Keratinocyte (primary cell): ENCODE measurements at regions not wholly inside any gene's neighbourhood (a gene's known extent, or its start where the extent isn't known, plus 50 kb on each side); places are given as distances from the start of the nearest gene placed in this dataset.

Experiments
- DNase-seq: peaks from one replicate; pipeline ENCODE4 v3.0.0-alpha.2; 2011; ENCODE audit warnings: low read depth, missing footprints, low spot score
- FAIRE-seq: peaks from 2 replicates; lab custom pipeline; 2011; peaks lifted over from hg19 to GRCh38; lab: Jason Lieb, UNC
- H2AFZ ChIP-seq: 2 replicates; pipeline ENCODE4 v1.6.0; 2012; ENCODE audit warnings: low read length, control low read depth, inconsistent platforms; ENCODE audit not compliant: control insufficient read depth
- H3K27ac ChIP-seq: 2 replicates; pipeline ENCODE4 v1.5.1; 2011; ENCODE audit warnings: low read length; ENCODE audit not compliant: control insufficient read depth, insufficient read depth
- H3K27me3 ChIP-seq: 3 replicates; pipeline ENCODE4 v1.6.0; 2011; ENCODE audit warnings: low read length; ENCODE audit not compliant: control insufficient read depth, insufficient read depth; ENCODE audit errors: extremely low read depth
- H3K36me3 ChIP-seq, 2 experiments: 2 replicates in 1 of 2; 3 replicates in 1 of 2; pipeline ENCODE4 v1.5.1; 2011; ENCODE audit warnings: low read length in 2 of 2, mild to moderate bottlenecking in 1 of 2; ENCODE audit not compliant: control insufficient read depth in 2 of 2, insufficient read depth in 2 of 2; ENCODE audit errors: extremely low read depth in 1 of 2
- H3K4me1 ChIP-seq: 3 replicates; pipeline ENCODE4 v1.5.1; 2011; ENCODE audit warnings: low read length; ENCODE audit not compliant: control insufficient read depth, insufficient read depth; ENCODE audit errors: extremely low read depth
- H3K4me2 ChIP-seq: 3 replicates; pipeline ENCODE4 v1.6.0; 2011; ENCODE audit warnings: low read depth, low read length; ENCODE audit not compliant: control insufficient read depth, insufficient read depth; ENCODE audit errors: extremely low read depth
- H3K4me3 ChIP-seq, 3 experiments: fragments of 200-600 bp in 1 of 3; sonication (generic) in 1 of 3; 2 replicates in 2 of 3; 3 replicates in 1 of 3; pipeline ENCODE4 v1.5.1; 2011 to 2016; ENCODE audit warnings: low read length in 3 of 3, mild to moderate bottlenecking in 3 of 3, control low read depth in 2 of 3, inconsistent platforms in 1 of 3, low read depth in 1 of 3, mixed read lengths in 1 of 3, mixed run types in 1 of 3, moderate library complexity in 1 of 3; ENCODE audit not compliant: control insufficient read depth in 2 of 3, insufficient read depth in 2 of 3; ENCODE audit errors: extremely low read depth in 1 of 3
- H3K79me2 ChIP-seq: 2 replicates; pipeline ENCODE4 v1.6.0; 2012; ENCODE audit warnings: low read length; ENCODE audit not compliant: control insufficient read depth, insufficient read depth
- H3K9ac ChIP-seq: 3 replicates; pipeline ENCODE4 v1.6.0; 2011; ENCODE audit warnings: low read length; ENCODE audit not compliant: control insufficient read depth, insufficient read depth; ENCODE audit errors: extremely low read depth
- H3K9me1 ChIP-seq: 3 replicates; pipeline ENCODE4 v1.6.0; 2011; ENCODE audit warnings: low read length; ENCODE audit not compliant: control insufficient read depth, insufficient read depth; ENCODE audit errors: extremely low read depth
- H3K9me3 ChIP-seq: 2 replicates; pipeline ENCODE4 v1.5.1; 2012; ENCODE audit warnings: low read depth, low read length; ENCODE audit not compliant: control insufficient read depth
- H4K20me1 ChIP-seq: 3 replicates; pipeline ENCODE4 v1.6.0; 2011; ENCODE audit warnings: low read length; ENCODE audit not compliant: control insufficient read depth, insufficient read depth; ENCODE audit errors: extremely low read depth
- EZH2 ChIP-seq: IDR thresholded peaks from one replicate; pipeline ENCODE4 v1.6.1; 2012; ENCODE audit warnings: inconsistent platforms, mild to moderate bottlenecking, low read length, moderate library complexity
- dilution Hi-C: fragments of 300-500 bp; cut with MboI; formaldehyde crosslinking; loops from one replicate; pipeline ENCODE4 v1.7.0; 2020; ENCODE audit warnings: low sequenced_read_pairs; ENCODE audit not compliant: extremely low pct_ligation_motif_present
- TF ChIP-seq, protein P1 (sequence below), 3 experiments: IDR thresholded peaks in 1 of 3; conservative IDR thresholded peaks in 1 of 3; optimal IDR thresholded peaks in 1 of 3; 2 replicates in 2 of 3; 3 replicates in 1 of 3; pipeline versions ENCODE3 to v1.5.1; 2011; ENCODE audit warnings: low read length in 3 of 3, mild to moderate bottlenecking in 3 of 3, moderate library complexity in 2 of 3, control low read depth in 1 of 3, inconsistent platforms in 1 of 3; ENCODE audit not compliant: insufficient read depth in 2 of 3; ENCODE audit errors: extremely low read depth in 1 of 3

- Histone ChIP-seq H3K27ac (no peak overlapping the region), H2AFZ (no peak overlapping the region), H3K36me3 (no peaks in the 10 kb centered on the region), H3K4me1 (no peaks in the 10 kb centered on the region), H3K4me2 (no peak overlapping the region), H3K27me3 (no peaks in the 10 kb centered on the region), H3K9me3 (no peaks in the 10 kb centered on the region), H3K4me3 (no peak overlapping the region), H3K79me2 (no peaks in the 10 kb centered on the region), H3K9ac (no peak overlapping the region), H3K9me1 (no peaks in the 10 kb centered on the region), H4K20me1 (no peaks in the 10 kb centered on the region)
- DNase-seq (no peak), FAIRE-seq (no peak)
- TF ChIP-seq, protein P1, sequence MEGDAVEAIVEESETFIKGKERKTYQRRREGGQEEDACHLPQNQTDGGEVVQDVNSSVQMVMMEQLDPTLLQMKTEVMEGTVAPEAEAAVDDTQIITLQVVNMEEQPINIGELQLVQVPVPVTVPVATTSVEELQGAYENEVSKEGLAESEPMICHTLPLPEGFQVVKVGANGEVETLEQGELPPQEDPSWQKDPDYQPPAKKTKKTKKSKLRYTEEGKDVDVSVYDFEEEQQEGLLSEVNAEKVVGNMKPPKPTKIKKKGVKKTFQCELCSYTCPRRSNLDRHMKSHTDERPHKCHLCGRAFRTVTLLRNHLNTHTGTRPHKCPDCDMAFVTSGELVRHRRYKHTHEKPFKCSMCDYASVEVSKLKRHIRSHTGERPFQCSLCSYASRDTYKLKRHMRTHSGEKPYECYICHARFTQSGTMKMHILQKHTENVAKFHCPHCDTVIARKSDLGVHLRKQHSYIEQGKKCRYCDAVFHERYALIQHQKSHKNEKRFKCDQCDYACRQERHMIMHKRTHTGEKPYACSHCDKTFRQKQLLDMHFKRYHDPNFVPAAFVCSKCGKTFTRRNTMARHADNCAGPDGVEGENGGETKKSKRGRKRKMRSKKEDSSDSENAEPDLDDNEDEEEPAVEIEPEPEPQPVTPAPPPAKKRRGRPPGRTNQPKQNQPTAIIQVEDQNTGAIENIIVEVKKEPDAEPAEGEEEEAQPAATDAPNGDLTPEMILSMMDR (optimal IDR thresholded peaks at IDR 0.05 in 1 of 3, IDR thresholded peaks at IDR 0.05 in 1 of 3, conservative IDR thresholded peaks at IDR 0.05 in 1 of 3; ENCODE audit: extremely low read depth in 1 of 3, insufficient read depth in 2 of 3, low read length in 3 of 3) = no peak
- TF ChIP-seq EZH2 = no peak
- dilution Hi-C loops = no loop called here
These were observed 488.6 kb upstream of the SGCD start for GRCh38 chr5:155838394-155838793.

DNA sequence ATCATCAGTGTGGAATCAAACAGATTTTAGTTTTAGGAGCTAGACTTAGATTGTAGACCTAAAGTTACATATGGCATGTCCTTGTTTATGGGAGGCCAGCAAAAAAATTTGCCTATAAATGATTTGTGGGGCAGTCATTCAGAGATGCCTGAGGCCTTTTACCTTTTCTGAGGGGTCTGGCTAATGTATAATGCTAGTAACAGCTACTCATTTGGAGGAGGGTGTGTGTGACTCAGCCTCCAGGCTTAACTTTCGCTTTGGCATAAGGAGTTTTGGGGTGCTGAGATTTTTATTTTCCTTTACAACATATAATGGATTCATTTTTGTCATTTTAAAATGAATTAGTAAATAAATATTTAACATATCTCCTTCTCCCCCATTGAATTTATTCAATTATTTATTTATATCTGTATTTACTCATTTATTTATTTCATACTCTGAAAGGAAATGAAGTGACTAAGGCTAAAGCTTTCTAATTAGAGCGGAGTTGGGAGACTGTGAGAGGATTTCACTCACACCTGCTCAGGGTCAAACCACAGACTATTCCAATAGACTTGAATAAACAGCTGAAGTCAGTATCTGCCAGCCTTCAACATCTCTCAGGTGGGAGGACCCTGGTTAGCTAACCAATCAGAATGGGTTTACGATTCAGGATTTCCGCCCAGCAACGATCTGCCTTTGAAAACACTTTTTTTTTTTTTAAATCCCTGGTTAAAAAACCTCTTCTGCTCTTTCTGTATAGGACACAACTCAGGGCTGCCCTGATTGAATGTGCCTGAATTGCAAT is 487.5 kb upstream of the SGCD start:
- Histone ChIP-seq H3K4me2 (no peak overlapping the region), H3K36me3 (no peaks in the 10 kb centered on the region), H3K4me3 (no peak overlapping the region), H3K9me3 (no peaks in the 10 kb centered on the region), H3K79me2 (no peaks in the 10 kb centered on the region), H3K27me3 (no peaks in the 10 kb centered on the region), H2AFZ (no peak overlapping the region), H4K20me1 (no peaks in the 10 kb centered on the region), H3K9me1 (no peaks in the 10 kb centered on the region), H3K4me1 (no peaks in the 10 kb centered on the region), H3K9ac (no peak overlapping the region), H3K27ac (no peak overlapping the region)
- no peak for FAIRE-seq
- dilution Hi-C loops = no loop called here
- TF ChIP-seq EZH2 = no peak
- TF ChIP-seq, protein P1 (optimal IDR thresholded peaks at IDR 0.05 in 1 of 3, IDR thresholded peaks at IDR 0.05 in 1 of 3, conservative IDR thresholded peaks at IDR 0.05 in 1 of 3; ENCODE audit: extremely low read depth in 1 of 3, insufficient read depth in 2 of 3, low read length in 3 of 3) = no peak
- no peak for DNase-seq
